CD4-positive, alpha-beta T cell treated with Interleukin-17A for 1 hour (primary cell): ENCODE measurements at regions not wholly inside any gene's neighbourhood (a gene's known extent, or its start where the extent isn't known, plus 50 kb on each side); places are given as distances from the start of the nearest gene placed in this dataset.
"Not testable (repeated sequence)": the region's sequence is repeated elsewhere in the genome, so short reads cannot be mapped to it uniquely, and the experiment has no call there.

Experiments used
- DNase-seq: peaks from one replicate; pipeline ENCODE4 v3.0.0-alpha.2; 2020

DNA sequence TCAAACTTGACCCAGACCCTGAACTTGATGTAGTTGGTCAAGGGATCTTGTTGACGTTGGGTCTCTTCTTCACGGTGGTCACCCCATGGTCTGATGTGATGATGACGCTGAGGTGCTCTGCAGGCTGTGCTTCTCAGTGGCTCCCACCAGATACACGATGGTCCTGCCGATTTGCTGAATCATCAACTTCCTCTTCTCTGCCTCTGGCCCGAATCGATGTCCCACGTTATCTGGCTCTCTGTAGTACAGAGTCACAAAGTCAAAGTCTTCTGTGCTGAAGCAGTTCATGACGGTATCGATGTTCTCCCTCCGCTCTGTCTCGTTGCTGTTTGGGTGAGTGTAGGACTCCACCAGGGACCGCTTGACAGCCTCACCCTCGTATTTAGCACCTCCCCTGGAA, 58.5 kb upstream of the ZNF195 start:
- not testable (repeated sequence) for DNase-seq

DNA sequence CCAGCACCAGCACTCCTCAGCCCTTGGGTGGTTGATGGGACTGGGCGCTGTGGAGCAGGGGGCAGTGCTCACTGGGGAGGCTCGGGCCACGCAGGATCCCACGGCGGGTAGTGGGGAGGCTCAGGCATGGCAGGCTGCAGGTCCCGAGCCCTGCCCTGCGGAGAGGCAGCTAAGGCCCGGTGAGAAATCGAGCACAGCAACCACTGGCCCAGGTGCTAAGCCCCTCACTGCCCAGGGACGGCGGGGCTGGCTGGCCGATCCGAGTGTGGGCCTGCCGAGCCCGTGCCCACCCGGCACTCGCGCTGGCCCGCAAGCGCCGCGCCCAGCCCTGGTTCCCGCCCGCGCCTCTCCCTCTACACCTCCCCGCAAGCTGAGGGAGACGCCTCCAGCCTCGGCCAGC, 56.0 kb upstream of the ZNF195 start:
- no peak for DNase-seq

DNA sequence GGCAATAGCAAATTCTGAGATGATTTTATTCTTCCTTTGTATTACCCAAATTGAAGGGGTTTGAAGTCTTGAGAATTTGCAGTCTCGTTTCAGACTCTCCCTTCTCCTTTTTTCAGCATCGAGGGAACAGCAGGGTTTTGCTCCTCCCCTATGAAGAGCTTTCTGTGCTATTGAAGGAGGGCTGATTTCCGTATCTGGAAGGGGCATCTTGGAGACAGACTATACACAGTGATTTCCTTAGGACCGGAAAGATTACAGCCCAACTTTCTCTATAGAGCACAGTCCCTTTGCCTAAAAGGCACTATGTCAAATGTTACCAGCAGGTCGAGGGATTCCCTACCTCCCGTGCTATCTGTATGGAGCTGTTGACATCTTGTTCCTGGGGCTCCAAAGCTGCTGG, 50.2 kb upstream of the ZNF195 start:
- not testable (repeated sequence) for DNase-seq
